Small intestine (tissue), 7 donors: ENCODE measurements at regions not wholly inside any gene's neighbourhood (a gene's known extent, or its start where the extent isn't known, plus 50 kb on each side); places are given as distances from the start of the nearest gene placed in this dataset.

Experiments
- DNase-seq, 2 donors: peaks; one replicate each; pipeline versions ENCODE4 v3.0.0 to v3.0.0-alpha.2; 2013
- FAIRE-seq: peaks from 2 replicates; lab custom pipeline; 2012; peaks lifted over from hg19 to GRCh38; lab: Jason Lieb, UNC
- H3K27ac ChIP-seq, 3 donors: one replicate each; pipeline ENCODE4 v1.5.1; 2013; ENCODE audit warnings: low read length in 2 of 3, mild to moderate bottlenecking in 2 of 3, control low read depth in 1 of 3, inconsistent platforms in 1 of 3, low read depth in 1 of 3, moderate library complexity in 1 of 3
- H3K27me3 ChIP-seq, 3 donors: one replicate each; pipeline ENCODE4 v1.6.1; 2013; ENCODE audit warnings: low read length in 3 of 3, inconsistent platforms in 1 of 3; ENCODE audit not compliant: control insufficient read depth in 3 of 3, insufficient read depth in 3 of 3
- H3K36me3 ChIP-seq, 3 donors: one replicate each; pipeline ENCODE4 v1.6.1; 2013; ENCODE audit warnings: low read length in 3 of 3, inconsistent platforms in 1 of 3, low read depth in 1 of 3, mild to moderate bottlenecking in 1 of 3, moderate library complexity in 1 of 3; ENCODE audit not compliant: control insufficient read depth in 3 of 3, insufficient read depth in 2 of 3
- H3K4me1 ChIP-seq, 3 donors: one replicate each; pipeline ENCODE4 v1.6.1; 2013; ENCODE audit warnings: low read length in 2 of 3, inconsistent platforms in 1 of 3, low read depth in 1 of 3, mild to moderate bottlenecking in 1 of 3, moderate library complexity in 1 of 3; ENCODE audit not compliant: control insufficient read depth in 3 of 3, insufficient read depth in 2 of 3
- H3K4me3 ChIP-seq, 3 donors: one replicate each; pipeline ENCODE4 v1.5.1; 2013; ENCODE audit warnings: low read length in 3 of 3, control low read depth in 1 of 3, inconsistent platforms in 1 of 3, low read depth in 1 of 3, mild to moderate bottlenecking in 1 of 3, moderate library complexity in 1 of 3
- H3K9me3 ChIP-seq, 2 donors: one replicate each; pipeline ENCODE4 v1.6.1; 2013; ENCODE audit warnings: low read depth in 1 of 2, low read length in 1 of 2; ENCODE audit not compliant: control insufficient read depth in 2 of 2, insufficient read depth in 1 of 2
- WGBS, 3 donors: extraction: QIAGEN DNeasy Blood & Tissue Kit; methylation state at CpG; one replicate each; pipeline ENCODE4 v1.1.7; 2013; 5-methylcytosine and 5-hydroxymethylcytosine counted together
- donor health status: healthy with polysubstance abuse.
- donor health status: control.
- donor health status: control.
- donor health status: Bipolar disorder and iron deficiency.
- donor health status: healthy.

DNA sequence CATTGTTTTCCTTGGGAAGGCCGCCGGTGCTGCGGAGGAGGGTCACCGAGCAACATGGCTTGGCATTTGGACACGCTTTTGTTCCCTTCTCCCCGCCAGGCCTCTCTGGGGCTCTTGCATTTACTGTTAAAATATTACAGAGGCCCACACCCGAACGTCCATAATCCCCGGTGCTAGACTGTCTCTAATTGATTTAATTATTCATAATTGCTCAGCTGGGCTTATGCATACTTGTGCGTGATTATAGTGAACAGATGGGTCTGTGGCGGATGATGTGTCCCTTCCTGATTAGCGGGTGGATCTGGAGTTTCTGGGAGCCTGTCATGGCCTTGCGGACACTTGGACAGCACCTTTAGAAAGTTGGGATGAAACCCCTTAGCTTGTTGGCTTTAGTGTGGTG is 100.2 kb upstream of the MSX1 start:
- WGBS, 3 donors = 88 to 92% (median 91%) methylated on average over 13 of the region's 13 CpGs
- no peaks in the 10 kb centered on the region for H3K36me3 ChIP-seq
- peaks cover 0 to 4% (median 0%) of the 10 kb centered on the region in 3 donors for H3K4me1 ChIP-seq
- H3K27ac ChIP-seq = no peak overlapping the region
- H3K4me3 ChIP-seq = no peak overlapping the region
- DNase-seq (no peak), FAIRE-seq (no peak)
- H3K27me3 ChIP-seq = peaks cover 0 to 2% (median 0%) of the 10 kb centered on the region in 3 donors
- H3K9me3 ChIP-seq = no peaks in the 10 kb centered on the region

- FAIRE-seq (no peak), DNase-seq (no peak)
- H3K27ac ChIP-seq = no peak overlapping the region
- no peak overlapping the region for H3K4me3 ChIP-seq
- H3K36me3 ChIP-seq = no peaks in the 10 kb centered on the region
- peaks cover 0 to 2% of the 10 kb centered on the region in 2 donors for H3K9me3 ChIP-seq
- peaks cover 0 to 2% (median 0%) of the 10 kb centered on the region in 3 donors for H3K27me3 ChIP-seq
- 72 to 78% (median 78%) methylated on average over 8 of the region's 8 CpGs for WGBS, 3 donors
- peaks cover 0 to 9% (median 0%) of the 10 kb centered on the region in 3 donors for H3K4me1 ChIP-seq
These were observed 100.8 kb upstream of the MSX1 start for GRCh38 chr4:4758681-4759080.

DNA sequence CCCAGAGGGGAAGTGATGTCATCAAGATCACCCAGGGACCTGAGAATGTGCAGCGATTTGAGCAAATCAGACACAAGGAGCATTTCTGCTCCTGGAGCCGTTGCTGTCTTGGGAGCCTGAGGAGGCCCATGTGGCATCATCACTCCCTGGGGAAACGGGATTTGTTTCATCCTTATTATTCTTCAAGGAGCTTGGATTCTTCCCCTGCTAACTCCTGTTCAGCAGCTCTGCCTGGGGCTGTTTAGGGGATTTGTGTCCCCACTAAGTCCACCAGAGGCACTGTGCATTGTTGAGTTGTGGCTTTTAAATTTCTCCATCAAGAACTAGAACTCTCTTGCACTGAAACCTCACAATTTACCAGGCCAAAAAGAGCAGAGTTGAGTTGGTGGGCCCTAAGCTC is 104.2 kb upstream of the MSX1 start:
- WGBS, 3 donors = 85 to 89% (median 85%) methylated on average over 3 of the region's 3 CpGs
- FAIRE-seq = no peak

DNA sequence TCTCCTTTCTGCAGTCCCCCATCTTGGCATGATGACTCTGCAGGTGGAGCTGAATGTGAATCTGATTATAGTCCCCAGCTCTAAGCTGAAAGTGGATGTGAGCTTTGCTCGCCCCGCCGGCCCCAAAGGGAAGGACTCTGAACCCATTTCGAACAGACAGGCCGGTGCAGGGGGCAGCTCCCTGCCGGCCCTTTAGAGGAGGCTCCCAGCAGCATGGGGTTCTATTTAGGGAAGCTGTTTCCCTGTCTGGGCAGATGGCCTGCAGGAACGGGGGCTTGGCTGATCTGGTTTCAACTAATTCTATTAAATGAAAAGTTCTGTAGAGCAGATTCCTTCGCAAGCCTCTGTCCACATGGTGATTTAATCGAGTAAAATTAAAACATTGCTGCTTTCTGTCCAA is 104.8 kb upstream of the MSX1 start:
- Histone ChIP-seq H3K9me3 (peaks cover 0 to 3% of the 10 kb centered on the region in 2 donors), H3K27ac (peak overlapping the region in 1 of 3 donors; percentile 68), H3K4me3 (no peak overlapping the region), H3K36me3 (no peaks in the 10 kb centered on the region), H3K4me1 (peaks cover 0 to 24% (median 0%) of the 10 kb centered on the region in 3 donors), H3K27me3 (no peaks in the 10 kb centered on the region)
- DNase-seq = peak in 1 of 2 donors; percentile 71
- no peak for FAIRE-seq
- 29 to 45% (median 41%) methylated on average over 9 of the region's 9 CpGs for WGBS, 3 donors

More for the DNA sequence above, 104.2 kb upstream of the MSX1 start:
- peaks cover 0 to 24% (median 0%) of the 10 kb centered on the region in 3 donors for H3K4me1 ChIP-seq
- H3K9me3 ChIP-seq = peaks cover 0 to 3% of the 10 kb centered on the region in 2 donors
- DNase-seq = no peak
- H3K27ac ChIP-seq = no peak overlapping the region
- no peak overlapping the region for H3K4me3 ChIP-seq
- no peaks in the 10 kb centered on the region for H3K36me3 ChIP-seq
- H3K27me3 ChIP-seq = no peaks in the 10 kb centered on the region

DNA sequence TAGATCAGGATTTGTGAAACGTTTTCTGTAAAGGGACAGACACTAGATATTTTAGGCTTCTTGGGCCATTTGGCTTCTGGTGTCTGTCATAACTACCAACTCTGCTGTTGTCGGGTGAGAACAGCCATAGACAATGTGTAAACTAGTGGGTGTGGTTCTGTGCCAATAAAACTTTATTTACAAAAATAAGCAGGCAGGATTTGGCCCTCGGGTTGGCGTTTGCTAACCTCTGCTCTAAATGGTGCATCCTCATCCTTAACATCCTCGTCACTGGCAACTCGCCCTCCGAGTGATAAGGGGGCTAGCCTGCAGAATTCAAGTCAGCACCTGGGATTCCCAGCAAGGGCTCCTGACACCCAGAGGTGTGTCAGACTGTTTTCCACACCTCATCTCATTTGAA is 105.8 kb upstream of the MSX1 start:
- Histone ChIP-seq H3K27ac (peak overlapping the region in 1 of 3 donors; percentile 68), H3K4me3 (no peak overlapping the region), H3K36me3 (no peaks in the 10 kb centered on the region), H3K4me1 (peaks cover 0 to 24% (median 0%) of the 10 kb centered on the region in 3 donors), H3K9me3 (peaks cover 0 to 3% of the 10 kb centered on the region in 2 donors), H3K27me3 (no peaks in the 10 kb centered on the region)
- 58 to 63% (median 60%) methylated on average over 7 of the region's 7 CpGs for WGBS, 3 donors
- FAIRE-seq = no peak
- no peak for DNase-seq

- Histone ChIP-seq H3K27ac (peak overlapping the region in 1 of 3 donors; percentile 82), H3K4me1 (peaks cover 0 to 24% (median 0%) of the 10 kb centered on the region in 3 donors), H3K27me3 (no peaks in the 10 kb centered on the region), H3K4me3 (no peak overlapping the region), H3K9me3 (peaks cover 0 to 3% of the 10 kb centered on the region in 2 donors), H3K36me3 (no peaks in the 10 kb centered on the region)
- 50 to 55% (median 51%) methylated on average over 15 of the region's 15 CpGs for WGBS, 3 donors
- peak in 1 of 2 donors; percentile 77 for DNase-seq
- FAIRE-seq = no peak
These were observed 106.7 kb upstream of the MSX1 start for GRCh38 chr4:4752576-4753401.

- peaks cover 0 to 24% (median 0%) of the 10 kb centered on the region in 3 donors for H3K4me1 ChIP-seq
- no peak overlapping the region for H3K4me3 ChIP-seq
- FAIRE-seq (no peak), DNase-seq (no peak)
- 66 to 78% (median 69%) methylated on average over 12 of the region's 12 CpGs for WGBS, 3 donors
- peaks cover 0 to 3% of the 10 kb centered on the region in 2 donors for H3K9me3 ChIP-seq
- no peaks in the 10 kb centered on the region for H3K27me3 ChIP-seq
- no peaks in the 10 kb centered on the region for H3K36me3 ChIP-seq
- H3K27ac ChIP-seq = peak overlapping the region in 1 of 3 donors; percentile 82
These were observed 107.4 kb upstream of the MSX1 start for GRCh38 chr4:4752025-4752424.

GRCh38 chr4:4750187-4750586 is 109.3 kb upstream of the MSX1 start:
- FAIRE-seq = no peak
- WGBS, 3 donors = 74 to 86% (median 81%) methylated on average over 7 of the region's 7 CpGs
- Histone ChIP-seq H3K4me1 (peaks cover 0 to 24% (median 0%) of the 10 kb centered on the region in 3 donors), H3K36me3 (no peaks in the 10 kb centered on the region), H3K9me3 (peaks cover 1 to 11% of the 10 kb centered on the region in 2 donors), H3K27me3 (no peaks in the 10 kb centered on the region), H3K27ac (no peak overlapping the region), H3K4me3 (no peak overlapping the region)
- no peak for DNase-seq
